ENCODE measurements at regions not wholly inside any gene's neighbourhood (a gene's known extent, or its start where the extent isn't known, plus 50 kb on each side); places are given as distances from the start of the nearest gene placed in this dataset.

DNA sequence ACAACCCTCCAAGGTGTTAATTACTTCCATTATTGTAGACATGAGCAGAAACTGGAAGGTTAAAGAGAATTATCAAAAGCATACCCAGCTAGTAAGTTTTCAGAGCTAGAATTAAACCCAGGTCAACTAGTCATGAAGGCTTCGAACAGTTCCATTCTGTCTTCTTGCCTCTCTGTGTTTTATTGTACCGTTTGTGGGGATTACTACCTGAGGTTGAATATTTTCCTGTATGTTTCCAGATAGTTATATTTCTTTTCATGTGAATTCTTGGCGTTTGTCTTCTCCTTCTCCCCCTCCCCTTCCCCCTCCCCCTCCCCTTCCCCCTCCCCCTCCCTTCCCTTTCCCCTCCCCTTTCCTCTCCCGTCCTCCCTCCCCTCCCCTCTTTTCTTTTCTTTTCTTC, 218.0 kb upstream of the GALNT17 start:
- H3K27ac Mint-ChIP-seq (ENCODE audit: unreplicated experiment): no peak overlapping the region
- no peak for DNase-seq (ENCODE audit: low read depth, low spot score)
- no peaks in the 10 kb centered on the region for H3K4me1 Mint-ChIP-seq
- no peaks in the 10 kb centered on the region for H3K27me3 Mint-ChIP-seq (ENCODE audit: low read depth)
- no peaks in the 10 kb centered on the region for H3K36me3 Mint-ChIP-seq (ENCODE audit: low read depth)
- TF ChIP-seq, protein P1, sequence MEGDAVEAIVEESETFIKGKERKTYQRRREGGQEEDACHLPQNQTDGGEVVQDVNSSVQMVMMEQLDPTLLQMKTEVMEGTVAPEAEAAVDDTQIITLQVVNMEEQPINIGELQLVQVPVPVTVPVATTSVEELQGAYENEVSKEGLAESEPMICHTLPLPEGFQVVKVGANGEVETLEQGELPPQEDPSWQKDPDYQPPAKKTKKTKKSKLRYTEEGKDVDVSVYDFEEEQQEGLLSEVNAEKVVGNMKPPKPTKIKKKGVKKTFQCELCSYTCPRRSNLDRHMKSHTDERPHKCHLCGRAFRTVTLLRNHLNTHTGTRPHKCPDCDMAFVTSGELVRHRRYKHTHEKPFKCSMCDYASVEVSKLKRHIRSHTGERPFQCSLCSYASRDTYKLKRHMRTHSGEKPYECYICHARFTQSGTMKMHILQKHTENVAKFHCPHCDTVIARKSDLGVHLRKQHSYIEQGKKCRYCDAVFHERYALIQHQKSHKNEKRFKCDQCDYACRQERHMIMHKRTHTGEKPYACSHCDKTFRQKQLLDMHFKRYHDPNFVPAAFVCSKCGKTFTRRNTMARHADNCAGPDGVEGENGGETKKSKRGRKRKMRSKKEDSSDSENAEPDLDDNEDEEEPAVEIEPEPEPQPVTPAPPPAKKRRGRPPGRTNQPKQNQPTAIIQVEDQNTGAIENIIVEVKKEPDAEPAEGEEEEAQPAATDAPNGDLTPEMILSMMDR (conservative IDR thresholded peaks at IDR 0.05): no peak
- H3K9me3 Mint-ChIP-seq: no peaks in the 10 kb centered on the region
- no peak overlapping the region for H3K4me3 Mint-ChIP-seq

DNA sequence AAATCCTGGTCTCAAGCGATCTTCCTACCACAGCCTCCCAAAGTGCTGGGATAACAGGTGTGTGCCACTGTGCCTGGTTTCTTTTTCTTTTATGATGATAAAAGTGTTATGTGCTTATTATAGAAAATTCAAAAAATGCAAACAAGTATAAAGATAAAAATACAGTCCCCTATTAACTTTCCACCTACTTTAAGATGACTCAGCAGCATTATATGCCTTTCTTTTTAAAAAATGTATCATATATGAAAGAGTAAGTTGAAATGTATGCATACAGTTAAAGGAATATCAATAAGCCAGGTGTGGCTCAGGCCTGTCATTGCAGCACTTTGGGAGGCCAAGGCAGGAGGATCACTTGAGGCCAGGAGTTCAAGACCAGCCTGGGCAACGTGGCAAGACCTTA, 216.9 kb upstream of the GALNT17 start:
- H3K4me3 Mint-ChIP-seq: no peak overlapping the region
- H3K27me3 Mint-ChIP-seq (ENCODE audit: low read depth): no peaks in the 10 kb centered on the region
- H3K4me1 Mint-ChIP-seq: no peaks in the 10 kb centered on the region
- no peaks in the 10 kb centered on the region for H3K9me3 Mint-ChIP-seq
- TF ChIP-seq, protein P1 (conservative IDR thresholded peaks at IDR 0.05): no peak
- no peak overlapping the region for H3K27ac Mint-ChIP-seq (ENCODE audit: unreplicated experiment)
- H3K36me3 Mint-ChIP-seq (ENCODE audit: low read depth): no peaks in the 10 kb centered on the region
- no peak for DNase-seq (ENCODE audit: low read depth, low spot score)

DNA sequence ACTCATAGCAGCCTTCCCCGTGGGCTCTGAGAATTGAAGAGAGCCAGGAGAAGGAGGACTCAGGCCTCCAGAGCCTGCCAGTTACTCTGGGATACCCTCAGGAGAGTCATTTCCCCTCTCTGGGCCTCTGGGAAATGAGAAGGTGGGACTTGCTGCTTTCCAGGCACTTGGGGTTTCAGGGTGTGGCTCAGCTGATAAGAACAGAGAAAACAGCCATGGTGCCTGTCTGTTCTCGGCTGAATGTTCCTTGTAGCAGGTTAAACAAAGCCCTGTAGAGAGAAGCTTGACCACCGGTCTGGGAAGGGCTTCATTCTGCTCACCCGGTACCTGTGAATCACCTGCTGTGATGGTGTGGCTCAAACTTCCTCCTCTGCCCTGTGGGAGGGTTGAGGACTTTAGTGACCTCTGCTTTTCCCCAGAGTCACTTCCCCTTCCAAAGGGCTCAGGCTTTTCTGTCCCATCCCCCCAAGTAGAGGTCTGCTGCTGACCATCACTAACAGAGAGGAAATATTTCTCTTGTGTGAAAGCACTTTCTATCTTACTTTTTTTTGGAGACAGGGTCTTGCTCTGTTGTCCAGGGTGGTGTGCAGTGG, 212.4 kb upstream of the GALNT17 start:
- Mint-ChIP-seq H3K27ac (ENCODE audit: unreplicated experiment) (no peak overlapping the region), H3K4me3 (no peak overlapping the region), H3K9me3 (no peaks in the 10 kb centered on the region), H3K36me3 (ENCODE audit: low read depth) (no peaks in the 10 kb centered on the region), H3K4me1 (no peaks in the 10 kb centered on the region), H3K27me3 (ENCODE audit: low read depth) (no peaks in the 10 kb centered on the region)
- DNase-seq (ENCODE audit: low read depth, low spot score): no peak
- TF ChIP-seq, protein P1 (conservative IDR thresholded peaks at IDR 0.05): no peak

DNA sequence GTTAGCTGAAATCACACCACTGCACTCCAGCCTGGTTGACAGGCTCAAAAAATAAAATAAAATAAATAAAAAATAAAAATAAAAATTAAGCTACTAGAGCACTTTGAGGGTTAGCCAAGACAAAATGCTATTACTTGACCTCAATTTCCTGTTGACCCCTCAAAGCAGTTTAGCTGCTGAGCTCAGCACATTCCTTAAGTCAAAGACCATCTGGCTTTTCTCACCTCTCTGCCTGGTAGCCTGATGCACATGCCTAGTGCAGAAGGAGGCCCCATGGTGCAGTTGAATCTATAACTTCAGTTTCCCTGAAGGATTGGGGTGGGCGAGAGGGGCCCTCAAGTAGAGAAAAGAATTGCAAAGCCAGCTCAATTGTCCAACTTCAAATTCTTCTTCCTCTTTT, 211.1 kb upstream of the GALNT17 start:
- no peak for DNase-seq (ENCODE audit: low read depth, low spot score)

DNA sequence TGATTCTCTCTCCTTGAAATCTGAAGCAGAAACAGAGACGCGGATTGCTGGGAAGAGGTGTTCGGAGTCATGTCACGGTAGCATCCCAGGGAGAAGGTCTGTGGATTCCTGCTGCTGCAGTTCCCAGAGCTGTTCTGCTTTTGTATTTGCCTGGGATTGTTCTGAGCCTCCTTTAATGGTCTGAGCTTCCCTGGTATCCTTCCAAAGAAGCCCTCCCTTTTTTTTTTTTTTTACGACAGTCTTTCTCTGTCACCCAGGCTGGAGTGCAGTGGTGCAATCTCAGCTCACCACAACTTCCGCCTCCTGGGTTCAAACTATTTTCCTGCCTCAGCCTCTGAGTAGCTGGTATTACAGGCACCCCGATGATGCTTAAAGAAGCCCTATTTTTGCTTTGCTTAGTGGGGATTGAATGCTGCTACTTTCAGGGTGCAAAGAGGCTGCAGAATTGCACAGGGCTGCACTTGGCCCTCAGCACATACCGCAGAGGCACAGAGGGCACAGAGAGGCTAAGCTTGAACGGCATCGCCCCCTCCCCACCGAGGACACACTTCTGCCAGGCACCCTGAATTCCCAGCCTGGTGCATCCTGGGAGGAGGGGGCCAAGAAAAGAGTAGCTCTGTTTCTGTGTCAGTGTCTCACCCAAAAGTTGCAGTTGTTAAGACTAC, 208.6 kb upstream of the GALNT17 start:
- TF ChIP-seq, protein P1 (conservative IDR thresholded peaks at IDR 0.05): no peak
- no peak for DNase-seq (ENCODE audit: low read depth, low spot score)
- Mint-ChIP-seq H3K4me1 (peaks cover 7% of the 10 kb centered on the region), H3K27ac (ENCODE audit: unreplicated experiment) (no peak overlapping the region), H3K9me3 (peaks cover 3% of the 10 kb centered on the region), H3K4me3 (no peak overlapping the region), H3K27me3 (ENCODE audit: low read depth) (no peaks in the 10 kb centered on the region), H3K36me3 (ENCODE audit: low read depth) (no peaks in the 10 kb centered on the region)

More for the DNA sequence above, 211.1 kb upstream of the GALNT17 start:
- Mint-ChIP-seq H3K27ac (ENCODE audit: unreplicated experiment) (no peak overlapping the region), H3K36me3 (ENCODE audit: low read depth) (no peaks in the 10 kb centered on the region), H3K4me3 (no peak overlapping the region), H3K27me3 (ENCODE audit: low read depth) (no peaks in the 10 kb centered on the region), H3K4me1 (peaks cover 7% of the 10 kb centered on the region), H3K9me3 (peaks cover 3% of the 10 kb centered on the region)
- TF ChIP-seq, protein P1 (conservative IDR thresholded peaks at IDR 0.05): no peak

All from neural crest cell (in vitro differentiated cells).